Gastrocnemius medialis (tissue), 4 donors: ENCODE measurements at regions not wholly inside any gene's neighbourhood (a gene's known extent, or its start where the extent isn't known, plus 50 kb on each side); places are given as distances from the start of the nearest gene placed in this dataset.

ENCODE experiments used
- ATAC-seq, 2 donors: fragments of 150-250 bp; one replicate each; pipeline ENCODE4 v1.9.1; 2016
- DNase-seq, 2 donors: peaks; one replicate each; pipeline ENCODE4 v3.0.0-alpha.2; 2019
- H3K27ac ChIP-seq, 4 donors: fragments of 200-600 bp; sonication (generic); 1 replicate in 1 of 4; 2 replicates in 3 of 4; pipeline ENCODE4 v1.5.1; 2016 to 2018; ENCODE audit warnings: mild to moderate bottlenecking in 2 of 4, moderate library complexity in 1 of 4
- H3K27me3 ChIP-seq, 3 donors: fragments of 200-600 bp; sonication (generic) in 2 of 3; 1 replicate in 1 of 3; 2 replicates in 2 of 3; pipeline versions ENCODE4 v1.5.1 to v1.6.0; 2016 to 2019; ENCODE audit warnings: mild to moderate bottlenecking in 1 of 3, moderate library complexity in 1 of 3
- H3K36me3 ChIP-seq, 2 donors: fragments of 200-600 bp; sonication (generic) in 1 of 2; one replicate each; pipeline ENCODE4 v1.5.1; 2017 to 2018
- H3K4me1 ChIP-seq, 2 donors: fragments of 200-600 bp; sonication (generic) in 1 of 2; one replicate each; pipeline ENCODE4 v1.5.1; 2016 to 2017; ENCODE audit warnings: mild to moderate bottlenecking in 2 of 2
- H3K4me3 ChIP-seq, 4 donors: fragments of 200-600 bp; sonication (generic) in 3 of 4; 1 replicate in 1 of 4; 2 replicates in 3 of 4; pipeline ENCODE4 v1.5.1; 2016 to 2019; ENCODE audit warnings: mild to moderate bottlenecking in 2 of 4
- H3K9me3 ChIP-seq, 3 donors: fragments of 200-600 bp; sonication (generic) in 2 of 3; 1 replicate in 1 of 3; 2 replicates in 2 of 3; pipeline ENCODE4 v1.5.1; 2016 to 2019
- POLR2A ChIP-seq, 2 donors: fragments of 450-650 bp; IDR thresholded peaks; one replicate each; pipeline ENCODE4 v1.6.1; 2017; ENCODE audit warnings: antibody characterized with exemption in 2 of 2, mild to moderate bottlenecking in 2 of 2, moderate library complexity in 2 of 2
- in situ Hi-C, 4 donors: fragments of 200-750 bp; cut with MboI; loops; one replicate each; pipeline versions ENCODE4 v1.15.0 to v1.8.0; 2017; ENCODE audit warnings: low sequenced_read_pairs in 4 of 4
- intact Hi-C: fragments of 100-400 bp; cut with DNase I; formaldehyde crosslinking; loops from one replicate; pipeline ENCODE4 v1.15.1; 2023; ENCODE audit warnings: low total_unique reads
- TF ChIP-seq, protein P1 (sequence below), 5 experiments: fragments of 450-650 bp in 3 of 5; fragments of 200-600 bp in 2 of 5; sonication (generic) in 2 of 5; IDR thresholded peaks in 4 of 5; conservative IDR thresholded peaks in 1 of 5; 1 replicate in 4 of 5; 2 replicates in 1 of 5; pipeline ENCODE4 v1.5.1; 2016 to 2019; ENCODE audit warnings: antibody characterized with exemption in 5 of 5, mild to moderate bottlenecking in 3 of 5, moderate library complexity in 3 of 5

DNA sequence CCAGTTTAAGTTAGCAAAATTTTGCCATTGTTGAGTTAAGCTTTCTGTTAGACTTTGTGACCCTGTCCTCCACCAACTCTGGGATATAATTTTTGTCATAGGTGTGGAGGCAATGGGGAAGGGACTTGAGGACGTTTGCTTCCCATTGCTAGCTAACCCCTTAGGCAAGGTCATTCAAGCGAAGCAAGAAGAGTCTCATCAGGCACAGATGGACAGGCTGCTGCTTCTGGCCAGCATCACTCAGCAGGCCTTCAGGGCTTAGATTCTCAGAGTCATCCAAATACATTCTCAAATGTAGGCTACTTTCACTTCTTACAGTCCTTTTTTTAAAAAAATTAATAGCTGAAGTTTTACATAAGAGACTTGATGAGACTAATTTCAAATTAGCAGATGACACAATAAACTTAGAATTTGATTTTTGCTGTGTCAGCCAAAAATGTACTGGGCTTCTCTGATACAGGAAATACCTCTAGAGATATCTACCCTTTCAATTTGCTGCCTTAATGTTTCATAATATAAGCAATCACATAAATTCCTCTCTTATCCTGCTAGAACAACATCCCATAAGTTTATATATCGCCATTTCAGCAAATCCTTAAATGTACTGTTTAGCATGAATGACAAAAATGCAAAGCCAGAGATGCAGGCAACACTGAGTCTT is 875.2 kb downstream of the FLRT2 start:
- ATAC-seq (no peak), DNase-seq (no peak)
- intact Hi-C loops (no loop called here), in situ Hi-C loops (no loop called here)
- no peaks in the 10 kb centered on the region for H3K9me3 ChIP-seq
- no peaks in the 10 kb centered on the region for H3K36me3 ChIP-seq
- H3K4me1 ChIP-seq: no peaks in the 10 kb centered on the region
- H3K27ac ChIP-seq: no peak overlapping the region
- no peaks in the 10 kb centered on the region for H3K27me3 ChIP-seq
- TF ChIP-seq POLR2A (IDR thresholded peaks at IDR 0.05): no peak
- TF ChIP-seq, protein P1, sequence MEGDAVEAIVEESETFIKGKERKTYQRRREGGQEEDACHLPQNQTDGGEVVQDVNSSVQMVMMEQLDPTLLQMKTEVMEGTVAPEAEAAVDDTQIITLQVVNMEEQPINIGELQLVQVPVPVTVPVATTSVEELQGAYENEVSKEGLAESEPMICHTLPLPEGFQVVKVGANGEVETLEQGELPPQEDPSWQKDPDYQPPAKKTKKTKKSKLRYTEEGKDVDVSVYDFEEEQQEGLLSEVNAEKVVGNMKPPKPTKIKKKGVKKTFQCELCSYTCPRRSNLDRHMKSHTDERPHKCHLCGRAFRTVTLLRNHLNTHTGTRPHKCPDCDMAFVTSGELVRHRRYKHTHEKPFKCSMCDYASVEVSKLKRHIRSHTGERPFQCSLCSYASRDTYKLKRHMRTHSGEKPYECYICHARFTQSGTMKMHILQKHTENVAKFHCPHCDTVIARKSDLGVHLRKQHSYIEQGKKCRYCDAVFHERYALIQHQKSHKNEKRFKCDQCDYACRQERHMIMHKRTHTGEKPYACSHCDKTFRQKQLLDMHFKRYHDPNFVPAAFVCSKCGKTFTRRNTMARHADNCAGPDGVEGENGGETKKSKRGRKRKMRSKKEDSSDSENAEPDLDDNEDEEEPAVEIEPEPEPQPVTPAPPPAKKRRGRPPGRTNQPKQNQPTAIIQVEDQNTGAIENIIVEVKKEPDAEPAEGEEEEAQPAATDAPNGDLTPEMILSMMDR (IDR thresholded peaks at IDR 0.05 in 4 of 5, conservative IDR thresholded peaks at IDR 0.05 in 1 of 5): no peak
- H3K4me3 ChIP-seq: no peak overlapping the region

DNA sequence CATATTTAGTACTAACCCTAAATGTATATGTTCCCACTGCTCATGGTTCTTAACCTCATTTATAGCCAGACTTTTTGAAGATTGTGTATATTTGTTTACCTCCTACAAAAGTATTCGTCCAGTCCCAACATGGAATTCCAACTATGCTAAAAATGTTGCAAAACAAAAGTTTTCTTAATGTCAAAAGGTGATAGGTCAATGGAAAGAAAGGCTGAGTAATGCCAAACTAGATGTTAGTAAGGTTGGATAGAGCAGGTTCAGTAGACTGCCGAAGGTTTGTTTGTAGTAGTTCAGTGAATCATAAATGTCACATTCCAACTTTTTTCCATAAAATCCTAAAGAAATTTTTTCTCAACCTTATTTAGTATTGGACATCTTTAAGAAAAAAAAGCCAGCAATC is 874.5 kb downstream of the FLRT2 start:
- ATAC-seq (no peak), DNase-seq (no peak)
- TF ChIP-seq, protein P1 (IDR thresholded peaks at IDR 0.05 in 4 of 5, conservative IDR thresholded peaks at IDR 0.05 in 1 of 5): no peak
- TF ChIP-seq POLR2A (IDR thresholded peaks at IDR 0.05): no peak
- Histone ChIP-seq H3K4me3 (no peak overlapping the region), H3K9me3 (no peaks in the 10 kb centered on the region), H3K27me3 (no peaks in the 10 kb centered on the region), H3K4me1 (no peaks in the 10 kb centered on the region), H3K36me3 (no peaks in the 10 kb centered on the region), H3K27ac (no peak overlapping the region)
- intact Hi-C loops: no loop called here
- in situ Hi-C loops: no loop called here

DNA sequence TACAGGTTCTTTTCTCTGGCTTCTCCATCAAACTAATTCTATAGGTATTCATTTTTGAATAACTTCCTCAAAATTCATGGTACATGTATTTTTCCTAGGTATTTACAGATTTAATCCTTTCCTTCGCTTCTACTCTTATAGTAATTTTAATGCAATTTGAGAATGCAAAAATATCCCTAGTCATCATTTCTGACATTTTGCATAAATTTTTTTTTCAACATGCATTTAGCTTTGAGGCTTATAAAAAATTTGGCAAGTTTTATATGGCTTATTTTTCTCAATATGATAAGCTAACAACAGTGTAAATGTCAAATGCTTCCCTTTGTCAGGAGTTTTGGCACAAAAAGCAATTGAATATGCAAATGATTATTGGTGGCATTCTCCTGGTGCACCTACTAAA is 872.6 kb downstream of the FLRT2 start:
- H3K27me3 ChIP-seq: no peaks in the 10 kb centered on the region
- no peak overlapping the region for H3K4me3 ChIP-seq
- intact Hi-C loops: no loop called here
- ATAC-seq (no peak), DNase-seq (no peak)
- H3K27ac ChIP-seq: no peak overlapping the region
- TF ChIP-seq, protein P1 (IDR thresholded peaks at IDR 0.05 in 4 of 5, conservative IDR thresholded peaks at IDR 0.05 in 1 of 5): no peak
- TF ChIP-seq POLR2A (IDR thresholded peaks at IDR 0.05): no peak
- no peaks in the 10 kb centered on the region for H3K36me3 ChIP-seq
- in situ Hi-C loops: no loop called here
- H3K9me3 ChIP-seq: no peaks in the 10 kb centered on the region
- H3K4me1 ChIP-seq: no peaks in the 10 kb centered on the region

DNA sequence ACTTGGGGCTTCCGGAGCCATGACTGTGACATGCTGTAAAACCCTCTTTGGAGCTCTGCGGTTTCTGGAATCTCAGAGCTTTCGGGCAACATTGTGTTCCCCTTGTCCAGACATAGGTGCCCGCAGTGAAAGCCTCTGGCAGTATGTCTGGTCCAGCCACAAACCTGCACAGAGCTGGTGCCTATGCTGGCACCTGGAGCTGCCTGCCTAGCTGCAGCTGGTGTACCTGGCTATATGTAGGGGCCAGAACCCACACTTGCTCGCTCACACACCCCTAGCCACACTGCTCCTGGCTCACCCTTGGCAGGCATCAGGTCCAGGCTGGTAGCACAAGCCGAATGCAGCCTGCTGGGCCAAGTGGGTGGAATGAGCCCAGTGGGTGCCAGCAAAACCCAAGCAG is 861.1 kb downstream of the FLRT2 start:
- ATAC-seq: no peak
- in situ Hi-C loops (no loop called here), intact Hi-C loops (no loop called here)

More for the DNA sequence above, 861.1 kb downstream of the FLRT2 start:
- H3K4me3 ChIP-seq: no peak overlapping the region
- no peak overlapping the region for H3K27ac ChIP-seq
- no peaks in the 10 kb centered on the region for H3K36me3 ChIP-seq
- TF ChIP-seq, protein P1 (IDR thresholded peaks at IDR 0.05 in 4 of 5, conservative IDR thresholded peaks at IDR 0.05 in 1 of 5): no peak
- H3K27me3 ChIP-seq: no peaks in the 10 kb centered on the region
- DNase-seq: no peak
- H3K9me3 ChIP-seq: no peaks in the 10 kb centered on the region
- H3K4me1 ChIP-seq: no peaks in the 10 kb centered on the region
